ENCODE measurements at regions not wholly inside any gene's neighbourhood (a gene's known extent, or its start where the extent isn't known, plus 50 kb on each side); places are given as distances from the start of the nearest gene placed in this dataset.

DNA sequence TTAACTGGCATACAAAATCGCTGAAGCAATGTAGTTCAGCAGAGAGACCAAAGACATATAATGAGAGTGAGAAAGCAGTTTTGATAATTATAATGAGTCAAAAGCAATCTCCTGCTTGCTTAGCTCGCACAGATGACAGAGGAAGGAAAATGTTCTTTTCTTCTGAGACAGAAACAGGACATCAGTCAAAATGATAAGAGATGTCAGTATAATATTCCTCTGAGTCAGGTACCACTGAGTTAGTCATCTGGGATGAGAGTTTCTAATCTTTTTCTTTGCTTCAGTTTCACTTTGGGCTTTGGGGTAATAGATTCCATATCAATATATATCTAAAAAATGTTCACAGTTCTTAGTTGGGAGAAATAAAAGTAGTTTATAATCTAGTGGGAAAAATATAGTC, 387.2 kb downstream of the PCDH7 start:
- no peak overlapping the region for H2BK15ac ChIP-seq (ENCODE audit: low read depth, poor library complexity, severe bottlenecking)
- no peaks in the 10 kb centered on the region for H3K79me1 ChIP-seq (replicated peaks; ENCODE audit: low read length, poor library complexity, severe bottlenecking)
- no peaks in the 10 kb centered on the region for H3K27me3 ChIP-seq (ENCODE audit: control insufficient read depth in 1 of 2, insufficient read depth in 1 of 2, low read length in 2 of 2)
- no peak overlapping the region for H3K9ac ChIP-seq (ENCODE audit: low read length)
- H2AFZ ChIP-seq (ENCODE audit: low read depth, low read length) = no peak overlapping the region
- no peaks in the 10 kb centered on the region for H3K9me3 ChIP-seq (ENCODE audit: control insufficient read depth, low read length)
- H4K8ac ChIP-seq (ENCODE audit: low read length) = no peak overlapping the region
- H3K4me2 ChIP-seq (ENCODE audit: low read length, poor library complexity, severe bottlenecking) = no peak overlapping the region
- H3K4ac ChIP-seq (ENCODE audit: low read depth in 1 of 2, low read length in 2 of 2) = no peak overlapping the region
- no peaks in the 10 kb centered on the region for H3K36me3 ChIP-seq (ENCODE audit: control insufficient read depth in 1 of 2, insufficient read depth in 2 of 2, low read depth in 1 of 2, low read length in 2 of 2)
- no peaks in the 10 kb centered on the region for H3K4me1 ChIP-seq (ENCODE audit: control insufficient read depth, insufficient read depth, low read depth, low read length)
- WGBS = 46% methylated on average over 2 of the region's 2 CpGs
- peak; percentile 42 for DNase-seq
- H3K14ac ChIP-seq (ENCODE audit: low read length in 2 of 2) = no peak overlapping the region
- H3K23ac ChIP-seq (ENCODE audit: low read length in 2 of 2) = no peak overlapping the region
- H2BK5ac ChIP-seq (ENCODE audit: low read depth, low read length, poor library complexity, severe bottlenecking) = no peak overlapping the region
- H4K91ac ChIP-seq (ENCODE audit: low read length) = no peak overlapping the region
- no peak overlapping the region for H2AK5ac ChIP-seq (ENCODE audit: low read length, severe bottlenecking)
- no peak overlapping the region for H2BK120ac ChIP-seq (ENCODE audit: low read depth, low read length)
- H3K18ac ChIP-seq (ENCODE audit: low read depth in 1 of 2, low read length in 2 of 2) = no peak overlapping the region
- H3K27ac ChIP-seq (ENCODE audit: low read length, poor library complexity, severe bottlenecking) = no peak overlapping the region
- H3K4me3 ChIP-seq (ENCODE audit: insufficient read depth in 1 of 2, low read depth in 1 of 2, low read length in 2 of 2) = no peak overlapping the region
- no peak overlapping the region for H2BK12ac ChIP-seq (ENCODE audit: low read length in 2 of 2)

GRCh38 chr4:31108762-31109161, 388.6 kb downstream of the PCDH7 start:
- no peak overlapping the region for H2AK5ac ChIP-seq (ENCODE audit: low read length, severe bottlenecking)
- H2BK12ac ChIP-seq (ENCODE audit: low read length in 2 of 2) = no peak overlapping the region

GRCh38 chr4:31111790-31112189, 391.6 kb downstream of the PCDH7 start:
- no peaks in the 10 kb centered on the region for H3K27me3 ChIP-seq (ENCODE audit: control insufficient read depth in 1 of 2, insufficient read depth in 1 of 2, low read length in 2 of 2)
- no peak overlapping the region for H2BK120ac ChIP-seq (ENCODE audit: low read depth, low read length)
- no peak overlapping the region for H3K4me2 ChIP-seq (ENCODE audit: low read length, poor library complexity, severe bottlenecking)
- no peak overlapping the region for H3K18ac ChIP-seq (ENCODE audit: low read depth in 1 of 2, low read length in 2 of 2)
- no peak overlapping the region for H2AK5ac ChIP-seq (ENCODE audit: low read length, severe bottlenecking)
- H3K23ac ChIP-seq (ENCODE audit: low read length in 2 of 2) = no peak overlapping the region
- H3K4ac ChIP-seq (ENCODE audit: low read depth in 1 of 2, low read length in 2 of 2) = no peak overlapping the region
- no peak for DNase-seq
- no peak overlapping the region for H3K9ac ChIP-seq (ENCODE audit: low read length)
- H3K79me1 ChIP-seq (replicated peaks; ENCODE audit: low read length, poor library complexity, severe bottlenecking) = no peaks in the 10 kb centered on the region
- no peaks in the 10 kb centered on the region for H3K9me3 ChIP-seq (ENCODE audit: control insufficient read depth, low read length)
- H4K91ac ChIP-seq (ENCODE audit: low read length) = no peak overlapping the region
- no peak overlapping the region for H4K8ac ChIP-seq (ENCODE audit: low read length)
- no peak overlapping the region for H3K14ac ChIP-seq (ENCODE audit: low read length in 2 of 2)
- H3K36me3 ChIP-seq (ENCODE audit: control insufficient read depth in 1 of 2, insufficient read depth in 2 of 2, low read depth in 1 of 2, low read length in 2 of 2) = no peaks in the 10 kb centered on the region
- no peak overlapping the region for H3K4me3 ChIP-seq (ENCODE audit: insufficient read depth in 1 of 2, low read depth in 1 of 2, low read length in 2 of 2)
- H3K4me1 ChIP-seq (ENCODE audit: control insufficient read depth, insufficient read depth, low read depth, low read length) = no peaks in the 10 kb centered on the region
- no peak overlapping the region for H3K27ac ChIP-seq (ENCODE audit: low read length, poor library complexity, severe bottlenecking)
- no peak overlapping the region for H2BK12ac ChIP-seq (ENCODE audit: low read length in 2 of 2)
- H2BK15ac ChIP-seq (ENCODE audit: low read depth, poor library complexity, severe bottlenecking) = no peak overlapping the region
- no peak overlapping the region for H2BK5ac ChIP-seq (ENCODE audit: low read depth, low read length, poor library complexity, severe bottlenecking)
- no peak overlapping the region for H2AFZ ChIP-seq (ENCODE audit: low read depth, low read length)

More at GRCh38 chr4:31108762-31109161, 388.6 kb downstream of the PCDH7 start:
- Histone ChIP-seq H3K9ac (ENCODE audit: low read length) (no peak overlapping the region), H3K9me3 (ENCODE audit: control insufficient read depth, low read length) (no peaks in the 10 kb centered on the region), H4K8ac (ENCODE audit: low read length) (no peak overlapping the region), H3K4ac (ENCODE audit: low read depth in 1 of 2, low read length in 2 of 2) (no peak overlapping the region), H3K79me1 (replicated peaks; ENCODE audit: low read length, poor library complexity, severe bottlenecking) (no peaks in the 10 kb centered on the region), H3K27me3 (ENCODE audit: control insufficient read depth in 1 of 2, insufficient read depth in 1 of 2, low read length in 2 of 2) (no peaks in the 10 kb centered on the region), H2BK5ac (ENCODE audit: low read depth, low read length, poor library complexity, severe bottlenecking) (no peak overlapping the region), H3K14ac (ENCODE audit: low read length in 2 of 2) (no peak overlapping the region), H3K4me2 (ENCODE audit: low read length, poor library complexity, severe bottlenecking) (no peak overlapping the region), H3K27ac (ENCODE audit: low read length, poor library complexity, severe bottlenecking) (no peak overlapping the region), H3K4me1 (ENCODE audit: control insufficient read depth, insufficient read depth, low read depth, low read length) (no peaks in the 10 kb centered on the region), H2AFZ (ENCODE audit: low read depth, low read length) (no peak overlapping the region), H3K18ac (ENCODE audit: low read depth in 1 of 2, low read length in 2 of 2) (no peak overlapping the region), H2BK120ac (ENCODE audit: low read depth, low read length) (no peak overlapping the region), H3K23ac (ENCODE audit: low read length in 2 of 2) (no peak overlapping the region), H2BK15ac (ENCODE audit: low read depth, poor library complexity, severe bottlenecking) (no peak overlapping the region), H3K36me3 (ENCODE audit: control insufficient read depth in 1 of 2, insufficient read depth in 2 of 2, low read depth in 1 of 2, low read length in 2 of 2) (no peaks in the 10 kb centered on the region), H3K4me3 (ENCODE audit: insufficient read depth in 1 of 2, low read depth in 1 of 2, low read length in 2 of 2) (no peak overlapping the region), H4K91ac (ENCODE audit: low read length) (no peak overlapping the region)
- 100% methylated on average over 1 of the region's 1 CpG for WGBS
- DNase-seq = no peak

DNA sequence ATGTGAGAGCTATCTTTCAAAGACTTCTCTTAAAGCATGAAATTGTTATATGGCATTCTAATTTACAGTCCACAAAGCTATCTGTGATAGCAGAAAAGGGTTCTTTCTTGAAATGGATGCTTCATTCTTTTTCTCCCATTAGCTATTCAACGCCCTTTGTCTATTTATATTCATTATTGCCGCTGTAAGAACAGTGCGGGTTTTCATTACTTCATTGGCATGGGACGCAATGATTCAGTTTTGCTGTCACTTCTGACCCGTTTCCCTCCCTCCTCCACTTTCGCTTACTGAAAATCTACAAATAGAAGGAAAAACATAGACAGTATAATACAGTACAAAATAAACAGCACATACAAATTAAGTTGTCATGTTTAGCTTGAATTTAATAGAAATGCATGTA, 394.6 kb downstream of the PCDH7 start:
- H2BK120ac ChIP-seq (ENCODE audit: low read depth, low read length) = no peak overlapping the region
- no peaks in the 10 kb centered on the region for H3K4me1 ChIP-seq (ENCODE audit: control insufficient read depth, insufficient read depth, low read depth, low read length)
- DNase-seq = no peak
- WGBS = 96% methylated on average over 5 of the region's 6 CpGs
- no peak overlapping the region for H3K23ac ChIP-seq (ENCODE audit: low read length in 2 of 2)
- H3K18ac ChIP-seq (ENCODE audit: low read depth in 1 of 2, low read length in 2 of 2) = no peak overlapping the region
- no peaks in the 10 kb centered on the region for H3K79me1 ChIP-seq (replicated peaks; ENCODE audit: low read length, poor library complexity, severe bottlenecking)
- no peak overlapping the region for H2BK12ac ChIP-seq (ENCODE audit: low read length in 2 of 2)
- H2BK15ac ChIP-seq (ENCODE audit: low read depth, poor library complexity, severe bottlenecking) = no peak overlapping the region
- no peaks in the 10 kb centered on the region for H3K36me3 ChIP-seq (ENCODE audit: control insufficient read depth in 1 of 2, insufficient read depth in 2 of 2, low read depth in 1 of 2, low read length in 2 of 2)
- no peak overlapping the region for H2BK5ac ChIP-seq (ENCODE audit: low read depth, low read length, poor library complexity, severe bottlenecking)
- H3K27ac ChIP-seq (ENCODE audit: low read length, poor library complexity, severe bottlenecking) = no peak overlapping the region
- H3K9ac ChIP-seq (ENCODE audit: low read length) = peak overlapping the region; percentile 15
- no peak overlapping the region for H3K4ac ChIP-seq (ENCODE audit: low read depth in 1 of 2, low read length in 2 of 2)
- no peak overlapping the region for H2AFZ ChIP-seq (ENCODE audit: low read depth, low read length)
- H4K8ac ChIP-seq (ENCODE audit: low read length) = no peak overlapping the region
- no peaks in the 10 kb centered on the region for H3K27me3 ChIP-seq (ENCODE audit: control insufficient read depth in 1 of 2, insufficient read depth in 1 of 2, low read length in 2 of 2)
- H3K9me3 ChIP-seq (ENCODE audit: control insufficient read depth, low read length) = no peaks in the 10 kb centered on the region
- H3K4me2 ChIP-seq (ENCODE audit: low read length, poor library complexity, severe bottlenecking) = no peak overlapping the region
- H2AK5ac ChIP-seq (ENCODE audit: low read length, severe bottlenecking) = no peak overlapping the region
- no peak overlapping the region for H4K91ac ChIP-seq (ENCODE audit: low read length)
- no peak overlapping the region for H3K14ac ChIP-seq (ENCODE audit: low read length in 2 of 2)
- no peak overlapping the region for H3K4me3 ChIP-seq (ENCODE audit: insufficient read depth in 1 of 2, low read depth in 1 of 2, low read length in 2 of 2)
